Fibroblast of lung (primary cell): ENCODE measurements at regions not wholly inside any gene's neighbourhood (a gene's known extent, or its start where the extent isn't known, plus 50 kb on each side); places are given as distances from the start of the nearest gene placed in this dataset.

Source experiments
- CTCF ChIP-seq, 2 donors: IDR thresholded peaks in 1 of 2; conservative IDR thresholded peaks in 1 of 2; 1 replicate in 1 of 2; 2 replicates in 1 of 2; pipeline ENCODE4 v1.5.1; 2011 to 2012; ENCODE audit warnings: low read length in 2 of 2, control low read depth in 1 of 2, inconsistent platforms in 1 of 2, low read depth in 1 of 2, mild to moderate bottlenecking in 1 of 2
- EZH2 ChIP-seq: IDR thresholded peaks from 2 replicates; pipeline ENCODE4 v1.5.1; 2012; ENCODE audit warnings: low read length, control low read depth, mild to moderate bottlenecking; ENCODE audit errors: missing control alignments

- TF ChIP-seq CTCF (conservative IDR thresholded peaks at IDR 0.05 in 1 of 2, IDR thresholded peaks at IDR 0.05 in 1 of 2; ENCODE audit: low read depth in 1 of 2, low read length in 2 of 2) (no peak), EZH2 (no peak)
These were observed 130.3 kb upstream of the TMC3 start for GRCh38 chr15:81504170-81504905.
